NCI-H226 (cell line): ENCODE measurements at regions not wholly inside any gene's neighbourhood (a gene's known extent, or its start where the extent isn't known, plus 50 kb on each side); places are given as distances from the start of the nearest gene placed in this dataset.
"Not testable (repeated sequence)": the region's sequence is repeated elsewhere in the genome, so short reads cannot be mapped to it uniquely, and the experiment has no call there.

Source experiments
- DNase-seq: peaks from one replicate; pipeline ENCODE4 v3.0.0-alpha.2; 2015

DNA sequence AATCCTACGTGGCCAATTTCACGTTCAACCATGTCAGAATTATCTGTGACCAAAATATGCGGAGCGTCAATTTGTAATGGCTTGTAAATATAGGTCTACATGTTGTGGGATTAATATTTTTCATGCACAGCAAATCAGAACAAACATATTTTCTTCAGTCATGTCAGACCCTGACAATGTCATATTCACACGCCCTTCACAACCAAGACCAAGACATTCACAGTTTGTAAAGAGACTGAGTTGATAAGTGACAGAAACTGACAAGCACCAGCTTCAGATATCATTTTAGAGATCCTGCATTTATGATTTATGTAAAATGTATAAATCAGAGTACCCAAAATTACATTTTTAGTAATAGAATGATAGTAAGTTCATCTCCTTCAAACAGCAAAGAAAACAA is 57.3 kb upstream of the NOVA1 start:
- no peak for DNase-seq

DNA sequence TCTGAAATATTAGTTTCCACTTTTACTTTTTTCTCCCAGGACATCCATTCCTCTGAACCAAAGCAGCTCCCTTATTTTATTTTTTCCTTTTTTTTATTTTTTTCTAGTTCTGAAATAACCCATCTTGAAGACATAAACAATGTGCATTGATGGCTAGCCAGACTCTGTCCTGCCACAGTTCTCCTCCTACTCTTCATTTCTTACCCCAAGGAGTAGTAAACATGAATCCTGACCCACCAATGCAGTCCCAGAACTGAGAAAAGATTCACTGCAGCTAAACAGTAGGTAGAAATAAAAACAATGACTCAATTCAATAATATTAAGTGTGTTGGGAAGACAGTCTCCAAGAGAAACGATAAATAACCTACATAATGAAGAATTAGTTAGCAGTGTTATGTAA is 65.7 kb upstream of the NOVA1 start:
- DNase-seq = no peak

DNA sequence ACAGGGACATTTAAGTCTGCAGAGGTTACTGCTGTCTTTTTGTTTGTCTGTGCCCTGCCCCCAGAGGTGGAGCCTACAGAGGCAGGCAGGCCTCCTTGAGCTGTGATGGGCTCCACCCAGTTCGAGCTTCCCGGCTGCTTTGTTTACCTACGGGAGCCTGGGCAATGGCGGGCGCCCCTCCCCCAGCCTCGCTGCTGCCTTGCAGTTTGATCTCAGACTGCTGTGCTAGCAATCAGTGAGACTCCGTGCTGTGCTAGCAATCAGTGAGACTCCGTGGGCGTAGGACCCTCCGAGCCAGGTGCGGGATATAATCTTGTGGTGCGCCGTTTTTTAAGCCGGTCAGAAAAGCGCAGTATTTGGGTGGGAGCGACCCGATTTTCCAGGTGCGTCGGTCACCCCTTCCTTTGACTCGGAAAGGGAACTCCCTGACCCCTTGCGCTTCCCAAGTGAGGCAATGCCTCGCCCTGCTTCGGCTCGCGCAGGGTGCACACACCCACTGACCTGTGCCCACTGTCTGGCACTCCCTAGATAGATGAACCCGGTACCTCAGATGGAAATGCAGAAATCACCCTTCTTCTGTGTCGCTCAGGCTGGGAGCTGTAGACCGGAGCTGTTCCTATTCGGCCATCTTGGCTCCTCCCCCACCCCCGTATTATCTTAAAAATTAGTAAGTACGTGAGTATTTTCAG is 81.0 kb upstream of the NOVA1 start:
- not testable (repeated sequence) for DNase-seq

DNA sequence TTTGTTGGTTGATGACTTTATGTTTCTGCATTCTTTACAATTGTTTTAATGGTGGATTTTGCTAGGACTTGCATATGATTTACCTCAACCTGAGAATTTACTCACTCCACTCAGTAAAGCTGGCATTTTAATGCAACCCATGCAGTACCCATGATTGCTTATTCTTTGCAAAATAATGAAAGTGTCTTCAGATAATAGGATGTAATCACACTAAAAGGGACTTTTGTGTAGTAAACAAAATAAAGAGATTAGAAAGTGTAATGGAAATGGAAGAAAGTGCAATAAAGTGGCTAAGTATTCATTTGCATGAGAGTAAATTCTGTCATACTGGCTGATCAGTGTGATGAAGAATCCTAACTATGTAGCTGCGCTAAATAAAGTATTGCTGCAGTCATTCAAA is 87.6 kb upstream of the NOVA1 start:
- no peak for DNase-seq

DNA sequence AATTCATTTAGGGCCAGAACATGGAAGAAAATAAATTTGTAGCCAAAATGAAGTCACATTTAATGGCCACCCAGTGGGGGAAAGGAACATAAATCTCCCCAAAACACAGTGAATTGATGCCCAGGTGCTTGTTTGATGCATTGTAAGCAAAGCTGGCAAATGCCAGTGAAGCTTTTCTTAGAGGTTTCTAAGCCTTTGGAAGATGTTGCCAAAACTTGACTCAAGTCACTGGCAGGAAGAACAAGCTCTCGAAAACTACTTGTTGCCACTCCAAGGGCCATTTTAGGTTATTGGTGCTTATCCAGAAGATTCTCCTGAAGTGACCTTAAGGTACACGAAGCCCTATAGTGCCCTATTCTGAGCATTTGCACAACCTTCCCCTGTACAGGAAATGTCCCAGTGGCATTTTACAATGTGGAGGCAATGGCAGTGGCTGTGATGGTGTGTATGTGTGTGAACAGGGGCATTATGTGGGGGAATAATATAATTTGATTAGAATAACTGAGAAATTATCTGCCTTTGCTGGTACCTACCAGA is 89.5 kb upstream of the NOVA1 start:
- no peak for DNase-seq

DNA sequence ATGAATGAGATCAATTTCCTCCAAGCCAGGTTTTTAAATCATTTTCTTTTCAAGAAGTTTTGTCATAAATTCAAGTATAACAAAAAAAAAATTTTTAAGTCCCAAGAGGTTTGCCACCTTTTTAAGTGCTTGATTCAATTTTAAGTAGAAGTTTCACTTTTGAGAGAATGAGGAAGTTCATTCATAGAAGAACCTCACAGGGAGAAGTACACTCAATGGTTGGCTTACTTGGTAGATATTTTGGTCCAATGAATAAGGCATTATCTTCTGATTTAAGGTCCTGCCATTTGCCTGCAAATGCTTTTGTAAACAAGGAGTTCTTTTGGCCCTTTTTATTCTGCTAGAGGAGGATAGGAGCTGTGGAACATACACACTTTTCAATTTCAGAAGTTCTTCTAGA is 96.7 kb upstream of the NOVA1 start:
- no peak for DNase-seq

DNA sequence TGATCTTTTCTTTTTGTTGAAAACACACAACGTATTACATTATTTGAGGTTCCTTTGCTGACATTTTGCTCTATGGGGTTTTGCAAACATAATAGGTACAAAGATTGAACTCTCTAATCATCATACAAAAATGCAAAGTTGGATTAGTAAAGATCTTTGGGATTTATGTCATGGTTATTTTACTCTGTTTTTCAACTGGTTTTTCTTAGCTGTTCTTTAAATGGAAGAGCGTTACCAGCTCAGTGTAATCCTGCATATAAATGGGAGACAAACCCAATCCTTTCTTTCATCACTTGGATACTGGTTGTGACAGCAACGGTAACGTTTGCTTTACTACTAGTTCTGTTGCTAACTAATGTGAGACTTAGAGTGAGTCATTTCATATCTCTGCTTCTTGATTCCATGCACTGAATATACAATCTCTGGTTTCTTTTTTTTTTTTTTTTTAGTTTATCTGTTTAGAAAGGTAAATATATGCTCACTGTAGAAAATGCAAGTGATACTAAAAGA is 104.9 kb upstream of the NOVA1 start:
- peak; percentile 44 for DNase-seq

DNA sequence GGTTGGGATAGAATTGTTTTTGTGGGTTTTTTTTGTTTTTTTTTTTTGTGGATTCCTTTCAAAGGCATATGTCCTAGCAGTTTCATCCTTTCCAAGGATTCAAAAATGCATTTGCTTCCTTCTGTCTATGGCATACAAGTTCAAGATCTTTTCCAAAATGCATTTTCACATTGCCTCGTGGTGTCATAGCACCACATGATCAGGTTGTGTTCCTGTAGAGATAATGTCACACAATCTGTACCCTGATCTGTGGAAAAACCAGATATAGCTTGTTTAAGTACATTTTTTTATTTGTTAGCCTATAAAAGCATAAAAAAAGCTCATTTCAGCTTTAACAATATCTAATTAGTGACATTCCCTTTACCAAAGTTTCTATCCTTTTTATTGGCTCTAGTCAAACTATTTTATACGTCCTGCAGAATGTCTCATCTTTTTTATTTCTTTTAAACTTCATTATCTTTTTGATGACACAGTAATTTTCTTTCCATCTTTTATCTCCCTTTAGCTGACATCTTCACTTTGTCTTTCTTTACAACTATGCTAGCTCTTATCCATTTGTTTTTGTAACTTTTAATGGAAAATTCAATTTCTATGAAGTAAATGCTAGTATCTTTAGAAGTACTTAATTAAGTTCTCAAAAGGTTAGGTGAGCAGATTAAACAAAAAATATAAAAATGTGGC is 106.0 kb upstream of the NOVA1 start:
- DNase-seq = no peak

DNA sequence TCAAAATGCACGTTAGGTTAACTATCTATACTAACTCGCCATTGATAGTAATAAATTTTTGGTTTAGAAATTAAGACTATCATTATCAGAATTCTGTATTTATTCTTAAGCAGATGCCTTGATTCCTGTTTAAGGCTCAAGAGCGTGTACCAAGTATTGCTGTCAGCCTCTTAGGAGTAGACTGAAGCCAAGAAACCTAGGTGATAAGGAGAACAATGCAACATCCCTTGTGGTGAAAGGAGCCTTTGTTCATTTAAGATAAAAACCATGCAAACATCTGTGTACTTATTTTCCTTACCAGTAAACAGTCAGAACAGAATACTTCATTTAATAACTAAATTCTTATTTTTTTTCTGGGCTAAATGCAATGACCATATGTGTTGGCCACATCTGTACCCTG is 109.4 kb upstream of the NOVA1 start:
- DNase-seq = no peak

DNA sequence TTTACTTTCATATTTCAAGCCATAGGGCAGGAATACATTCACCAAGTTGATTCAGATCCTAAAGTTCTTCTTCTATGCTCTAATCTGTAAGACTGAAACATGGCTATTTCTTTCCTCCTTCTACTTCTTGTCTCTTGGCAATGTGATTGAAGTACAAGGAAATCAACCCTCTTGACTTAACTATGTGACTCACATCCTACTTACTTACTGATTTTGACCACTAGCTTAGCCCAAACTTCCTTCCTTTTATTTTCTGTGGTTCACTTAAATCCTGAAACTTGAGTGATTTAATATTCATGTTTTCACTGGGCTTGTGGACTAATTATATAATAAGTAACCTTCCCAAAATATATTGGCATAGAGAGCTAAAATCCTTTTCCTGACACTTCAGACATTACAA is 111.2 kb upstream of the NOVA1 start:
- DNase-seq = peak; percentile 49

DNA sequence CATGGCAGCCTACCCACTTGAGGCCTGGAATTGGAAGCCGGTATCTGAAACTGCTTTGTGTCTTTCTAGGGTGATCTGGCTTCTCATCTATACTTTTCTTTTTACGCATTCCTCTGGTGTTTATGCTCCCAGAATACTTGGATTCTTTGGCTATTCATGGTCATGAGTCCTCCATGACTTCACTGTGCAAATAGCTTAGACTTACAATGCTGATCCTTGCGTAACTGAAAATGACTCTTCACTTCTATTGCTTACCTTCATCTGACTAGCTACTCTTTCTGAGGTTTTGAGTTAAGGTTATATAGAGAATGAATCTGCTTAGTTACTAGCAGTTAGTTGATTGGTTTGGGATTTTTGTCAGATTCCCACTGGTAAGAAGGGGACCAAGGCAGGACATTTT is 121.7 kb upstream of the NOVA1 start:
- peak; percentile 53 for DNase-seq

DNA sequence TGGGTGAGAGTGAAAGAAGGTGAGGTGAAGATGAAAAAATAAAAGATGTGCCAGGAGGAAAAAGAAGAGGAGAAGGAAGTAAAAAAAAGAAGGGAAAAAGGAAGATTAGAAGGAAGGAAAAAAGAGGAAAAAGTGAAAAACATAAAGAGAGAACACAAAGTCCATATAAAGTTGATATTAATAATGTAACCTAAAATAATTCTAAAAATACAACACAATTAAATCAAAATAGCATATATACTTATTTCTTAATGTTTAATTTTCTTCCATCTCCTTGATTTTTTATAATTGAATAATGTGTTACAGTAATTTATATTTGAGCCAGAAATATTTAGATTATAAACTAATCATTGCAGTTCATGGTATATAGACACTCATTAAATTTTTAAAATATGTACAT is 124.4 kb upstream of the NOVA1 start:
- no peak for DNase-seq

DNA sequence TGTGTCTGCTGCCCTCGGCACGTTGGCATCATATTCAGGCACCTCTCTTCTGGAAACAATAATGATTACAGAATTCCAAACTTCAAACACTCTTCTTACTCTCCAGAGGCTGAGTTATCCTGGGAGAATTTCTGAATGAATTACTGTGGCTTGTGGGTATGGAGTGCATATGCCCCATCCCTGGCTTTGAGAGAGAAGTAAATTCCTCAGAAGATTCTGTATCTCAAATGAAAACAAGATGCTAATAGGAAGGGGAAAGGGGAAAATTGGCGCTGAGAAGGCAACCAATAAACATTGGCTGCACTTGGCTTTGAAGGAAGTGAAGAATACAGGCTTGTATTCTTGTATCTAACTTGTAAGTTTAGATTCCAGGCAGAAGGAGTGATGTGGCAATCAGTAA is 132.0 kb upstream of the NOVA1 start:
- peak; percentile 12 for DNase-seq

DNA sequence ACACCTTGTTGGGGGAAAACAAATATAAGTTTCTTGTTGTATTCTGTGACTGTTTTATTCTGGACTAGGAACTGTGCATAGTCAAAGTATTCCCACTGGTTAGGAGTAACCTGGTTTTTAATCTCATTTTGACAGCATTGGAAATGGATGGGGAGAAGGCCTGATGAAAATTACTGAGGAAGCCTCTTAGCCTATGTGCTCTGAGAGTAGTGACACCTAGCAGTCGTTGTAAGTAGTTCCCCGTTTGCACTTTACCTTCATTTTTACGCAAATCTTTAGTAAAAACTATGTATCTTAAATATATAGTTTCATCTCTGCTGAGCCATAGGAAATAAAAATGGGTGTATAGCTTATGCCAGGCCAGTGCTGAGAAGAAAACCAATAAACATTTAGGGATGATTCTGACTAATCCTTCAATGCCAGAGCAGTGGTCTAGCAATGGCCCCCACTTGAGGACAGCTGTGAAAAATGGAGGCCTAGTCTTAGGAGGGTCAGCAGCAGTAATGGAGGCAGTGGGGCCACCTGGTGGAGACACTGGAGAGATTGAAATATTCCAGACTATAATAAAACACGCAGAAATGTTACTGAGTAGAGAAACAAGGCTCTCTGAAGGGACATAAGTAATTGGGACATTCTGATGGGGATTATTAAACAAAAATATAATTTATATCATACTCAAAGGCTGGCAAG is 133.2 kb upstream of the NOVA1 start:
- no peak for DNase-seq

DNA sequence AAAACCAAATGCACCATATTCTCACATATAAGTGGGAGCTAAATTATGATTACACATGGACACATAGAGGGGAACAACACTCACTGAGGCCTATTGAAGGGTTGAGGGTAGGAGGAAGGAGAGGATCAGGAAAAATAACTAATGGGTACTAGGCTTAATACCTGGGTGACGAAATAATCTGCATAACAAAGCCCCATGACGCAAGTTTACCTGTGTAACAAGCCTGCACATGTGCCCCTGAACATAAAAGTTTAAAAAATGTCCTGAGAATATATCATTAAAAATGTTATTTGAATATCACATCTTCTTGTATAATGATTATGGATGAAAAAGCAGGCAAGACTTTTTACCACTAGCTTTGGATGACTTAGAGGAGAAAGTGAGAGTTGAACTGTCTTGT is 138.0 kb upstream of the NOVA1 start:
- DNase-seq = no peak

DNA sequence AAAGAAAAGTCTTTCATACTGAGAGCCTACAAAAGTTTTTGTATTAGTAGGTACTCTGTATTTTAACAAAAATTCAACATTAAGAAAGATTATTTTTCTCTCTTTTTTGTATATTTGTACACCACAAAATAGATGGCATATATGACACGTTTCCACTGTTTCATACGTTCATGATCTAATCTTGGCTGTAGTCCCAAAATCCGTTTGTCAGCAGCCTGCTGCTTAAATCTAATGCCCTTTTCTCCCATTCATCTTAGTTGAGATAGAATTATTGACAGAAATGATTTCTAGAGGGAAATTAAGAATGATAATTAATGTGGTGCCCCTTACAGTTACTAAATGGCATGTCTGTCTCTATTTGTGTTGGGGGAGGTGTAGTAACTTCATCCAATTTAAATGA is 140.7 kb upstream of the NOVA1 start:
- DNase-seq = no peak

DNA sequence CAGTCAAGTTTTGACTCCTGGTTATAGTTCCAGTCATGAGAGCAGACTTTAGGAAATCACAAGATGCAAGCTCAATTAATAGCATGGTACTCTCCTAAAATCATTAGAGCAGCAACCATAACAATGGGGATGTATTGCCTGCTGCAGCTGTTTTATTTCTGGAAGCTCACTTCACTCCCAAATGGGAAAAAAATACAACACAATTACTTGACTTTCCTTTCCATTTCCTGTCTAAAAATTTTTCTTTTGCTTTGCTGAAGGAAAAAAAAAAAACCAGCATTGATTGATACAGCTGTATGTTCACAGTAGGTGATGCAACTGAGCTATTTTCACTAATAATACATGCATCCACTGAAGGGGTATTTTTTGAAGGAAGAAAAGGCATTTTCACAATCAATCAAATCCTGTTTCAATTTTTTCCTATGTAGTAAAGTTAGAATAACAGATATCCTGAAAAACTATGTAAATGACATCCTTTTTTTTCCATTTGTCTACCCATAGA is 143.9 kb upstream of the NOVA1 start:
- no peak for DNase-seq

DNA sequence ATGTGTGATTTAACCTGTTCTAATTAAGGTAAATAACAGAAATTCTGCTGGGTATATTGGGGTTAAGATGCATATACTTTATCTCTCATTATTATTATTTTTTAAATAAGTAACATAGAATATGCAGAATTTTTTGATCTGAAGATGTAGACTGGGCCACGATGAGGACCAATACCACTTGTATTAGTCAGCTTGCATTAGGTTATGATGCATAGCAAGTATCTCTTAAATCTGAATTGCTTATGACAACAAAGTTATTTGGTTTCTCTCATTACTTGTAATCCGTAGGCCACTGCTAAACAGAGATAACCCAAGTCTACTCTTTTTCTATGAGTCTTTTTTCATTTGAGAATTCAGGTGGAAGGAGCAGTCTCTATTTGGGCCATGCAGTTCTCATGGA is 145.5 kb upstream of the NOVA1 start:
- DNase-seq = no peak

DNA sequence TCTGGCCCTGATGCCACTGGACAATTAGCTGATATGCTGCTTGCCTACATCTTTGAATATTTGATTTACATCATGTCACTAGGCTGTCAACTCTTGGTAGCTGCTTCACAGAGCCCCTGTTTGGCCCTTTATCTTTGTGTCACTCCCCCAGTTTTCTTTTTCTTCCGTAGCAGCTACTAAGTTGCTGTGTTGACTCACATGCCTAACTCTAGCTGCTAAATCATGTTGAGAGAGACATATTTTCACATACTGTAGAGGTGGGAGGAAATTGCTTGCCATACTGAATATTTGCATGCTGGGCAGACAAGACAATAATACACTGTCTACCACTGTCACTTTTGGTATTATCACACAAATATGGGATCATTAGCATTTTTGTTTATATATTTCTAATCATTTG is 147.1 kb upstream of the NOVA1 start:
- peak; percentile 31 for DNase-seq

DNA sequence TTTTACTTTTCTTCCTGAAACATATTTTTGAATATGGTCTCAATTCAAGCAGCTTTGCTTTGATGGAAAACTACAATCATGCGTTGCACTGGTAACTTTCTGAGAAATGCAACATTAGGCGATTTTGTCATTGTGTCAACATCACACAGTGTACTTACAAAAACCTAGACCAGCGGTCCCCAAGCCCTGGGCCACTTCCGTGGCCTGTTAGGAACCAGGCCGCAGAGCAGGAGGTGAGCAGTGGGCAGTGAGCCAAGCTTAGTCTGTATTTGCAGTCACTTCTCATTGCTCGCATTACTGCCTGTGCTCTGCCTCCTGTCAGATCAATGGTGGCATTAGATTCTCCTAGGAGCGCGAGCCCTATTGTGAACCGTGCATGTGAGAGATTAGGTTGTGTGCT is 163.7 kb upstream of the NOVA1 start:
- no peak for DNase-seq

DNA sequence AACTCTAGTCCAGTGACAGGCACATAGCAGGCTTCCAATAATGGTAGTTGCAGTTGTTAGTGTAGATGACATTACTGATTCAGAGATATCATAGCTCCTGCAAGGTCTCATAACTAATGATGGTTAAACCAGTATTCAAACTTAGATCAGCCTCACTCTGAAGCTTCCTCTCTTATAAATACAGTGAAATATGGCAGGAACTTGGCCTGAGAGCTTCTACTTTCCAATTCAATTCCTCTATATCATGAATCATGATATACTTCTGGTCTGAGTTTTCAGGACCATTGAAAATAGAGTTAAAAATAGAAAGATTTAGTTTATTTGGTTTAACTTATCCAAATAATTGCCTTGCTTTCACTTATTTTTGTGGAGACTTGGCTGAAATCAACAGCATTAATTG is 167.5 kb upstream of the NOVA1 start:
- DNase-seq = no peak

DNA sequence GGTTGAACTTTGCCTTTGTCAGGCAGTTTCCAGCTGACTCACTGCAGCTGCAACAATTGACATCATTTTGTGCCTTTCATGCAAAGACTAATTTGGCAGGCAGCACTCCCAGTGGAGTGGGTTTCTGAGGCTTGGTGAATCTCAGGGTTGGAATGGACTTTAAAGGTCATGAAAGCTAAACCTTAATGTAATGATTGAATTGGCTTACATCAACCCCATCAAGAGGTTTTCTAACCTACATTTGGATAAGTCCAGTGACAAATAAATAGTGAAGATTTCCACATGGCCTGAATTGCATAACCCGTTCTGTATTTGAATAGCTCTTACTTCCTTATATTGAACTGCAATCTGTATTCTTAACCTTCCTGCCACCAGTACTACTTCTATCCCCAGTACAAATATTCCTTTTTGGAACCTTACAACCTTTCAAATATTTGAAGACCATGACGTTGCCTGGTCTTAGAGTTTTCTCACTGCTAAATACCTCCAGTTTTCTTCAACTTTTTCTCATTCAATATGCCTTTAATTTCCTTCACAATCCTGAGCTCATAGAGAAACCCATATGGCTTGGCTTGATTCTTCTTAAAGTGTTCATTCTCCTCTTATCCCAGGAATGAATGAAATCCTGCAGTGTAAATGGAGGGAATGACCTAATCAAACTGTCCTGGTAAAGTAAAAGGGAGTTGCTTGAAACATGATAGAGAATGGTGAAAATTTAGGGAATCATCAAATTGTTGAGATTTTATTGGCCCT is 168.1 kb upstream of the NOVA1 start:
- DNase-seq = peak; percentile 44

DNA sequence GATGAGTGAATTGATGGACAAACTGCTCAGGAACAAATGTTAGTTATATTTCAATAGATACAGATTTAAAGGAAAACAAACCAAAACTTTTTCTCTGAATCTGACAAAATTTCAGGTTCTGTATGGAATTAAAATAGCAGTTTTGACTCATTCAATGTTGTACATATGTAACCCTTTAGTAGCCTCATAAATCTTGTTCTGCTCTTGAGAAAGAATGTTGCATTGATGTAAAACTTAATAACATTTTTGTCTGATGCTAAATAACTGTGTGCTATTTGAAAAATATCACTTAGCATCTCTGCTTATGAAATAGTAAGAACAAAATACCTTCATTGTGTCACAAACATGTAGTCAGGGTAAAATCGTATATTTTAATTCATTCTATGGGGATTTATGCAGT is 168.9 kb upstream of the NOVA1 start:
- no peak for DNase-seq
